HG02798 (cell line): ENCODE measurements at regions not wholly inside any gene's neighbourhood (a gene's known extent, or its start where the extent isn't known, plus 50 kb on each side); places are given as distances from the start of the nearest gene placed in this dataset.
"Not testable (repeated sequence)": the region's sequence is repeated elsewhere in the genome, so short reads cannot be mapped to it uniquely, and the experiment has no call there.

Experiments
- ATAC-seq: cut with Tn5 transposase; IDR thresholded peaks from one replicate; pipeline ENCODE4 v1.9.1; 2021; ENCODE audit warnings: mild to moderate bottlenecking; ENCODE audit not compliant: unreplicated experiment, poor library complexity

- ATAC-seq, result no peak
Measured at GRCh38 chr3:22371607-22372291, 620.7 kb upstream of the ZNF385D start.

DNA sequence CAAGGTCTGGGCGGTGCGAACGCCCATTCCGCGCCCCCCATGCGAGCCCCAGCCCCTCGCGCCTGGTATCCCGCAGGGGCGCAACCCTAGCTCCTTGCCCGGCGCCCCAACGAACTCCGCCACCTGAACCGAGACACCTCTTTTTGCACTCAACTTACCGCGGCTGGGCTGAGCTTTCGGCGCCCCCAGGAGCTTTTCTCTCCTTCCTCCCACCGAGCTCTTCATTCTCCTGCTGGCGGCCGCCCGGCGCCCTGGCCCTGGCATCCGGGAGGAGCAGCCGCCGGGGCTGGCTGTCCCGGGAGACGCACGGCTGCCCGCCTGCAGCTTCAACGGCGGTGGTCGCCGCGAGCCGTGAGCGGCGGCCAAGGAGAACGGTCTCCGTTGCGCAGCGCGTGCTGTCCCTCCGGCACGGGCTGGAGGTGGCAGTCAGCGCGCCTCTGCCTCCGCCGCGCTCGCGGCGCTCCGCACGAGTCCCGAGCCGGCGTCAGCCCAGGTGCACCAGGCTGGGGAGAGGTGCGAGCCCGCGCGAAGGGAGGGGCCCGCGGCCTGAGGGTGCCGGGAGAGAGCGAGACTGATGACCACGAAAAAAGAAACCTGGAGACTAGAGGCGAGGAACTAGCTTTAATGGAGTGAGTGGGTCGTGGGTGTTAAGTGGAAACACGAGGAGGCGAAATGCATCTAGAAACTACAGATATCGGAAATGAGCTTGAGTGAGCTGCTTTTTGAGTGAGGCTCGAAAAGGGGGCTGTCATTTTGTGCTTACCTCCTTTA lies 621.5 kb upstream of the ZNF385D start:
- no peak for ATAC-seq

DNA sequence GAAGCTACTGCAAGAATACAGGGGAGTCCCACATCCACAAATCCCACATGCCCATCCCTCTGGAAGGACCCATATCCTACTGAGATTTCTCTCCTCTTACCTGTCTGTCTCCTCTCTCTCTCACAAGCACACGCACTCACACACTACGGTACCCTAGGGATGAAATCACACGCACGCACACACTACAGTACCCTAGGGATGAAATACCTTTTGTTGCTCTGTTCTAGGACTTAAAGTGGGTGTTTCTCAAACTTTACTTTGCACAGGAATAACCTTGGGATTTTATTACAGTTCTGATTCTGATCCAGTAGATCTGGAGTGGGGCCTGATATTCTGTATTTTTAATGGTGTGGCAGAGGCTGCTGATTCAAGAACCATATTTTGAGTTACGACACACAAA lies 622.2 kb upstream of the ZNF385D start:
- ATAC-seq, result no peak

- ATAC-seq, result no peak
Measured at GRCh38 chr3:22373827-22374226, 622.8 kb upstream of the ZNF385D start.

- ATAC-seq, result no peak
Measured at GRCh38 chr3:22377421-22377820, 626.4 kb upstream of the ZNF385D start.

DNA sequence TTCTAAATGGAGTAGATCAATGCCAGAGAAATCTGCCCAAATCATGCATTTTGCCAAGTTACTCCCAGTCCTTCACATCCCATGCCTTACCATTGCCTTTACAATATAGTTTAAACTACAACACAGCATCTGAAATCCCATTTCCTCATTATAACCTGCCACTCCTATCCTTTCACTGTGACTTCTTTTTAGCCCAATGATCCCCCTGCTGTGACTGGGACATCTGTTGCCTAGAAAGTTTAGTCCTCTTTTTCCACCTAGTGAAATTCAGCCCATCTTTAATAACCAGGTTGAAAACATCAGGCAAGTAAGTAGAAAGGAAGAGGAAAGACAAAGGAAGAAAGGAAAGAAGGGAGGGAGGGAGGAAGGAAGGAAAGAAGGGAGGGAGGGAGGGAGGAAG lies 627.9 kb upstream of the ZNF385D start:
- no peak for ATAC-seq

DNA sequence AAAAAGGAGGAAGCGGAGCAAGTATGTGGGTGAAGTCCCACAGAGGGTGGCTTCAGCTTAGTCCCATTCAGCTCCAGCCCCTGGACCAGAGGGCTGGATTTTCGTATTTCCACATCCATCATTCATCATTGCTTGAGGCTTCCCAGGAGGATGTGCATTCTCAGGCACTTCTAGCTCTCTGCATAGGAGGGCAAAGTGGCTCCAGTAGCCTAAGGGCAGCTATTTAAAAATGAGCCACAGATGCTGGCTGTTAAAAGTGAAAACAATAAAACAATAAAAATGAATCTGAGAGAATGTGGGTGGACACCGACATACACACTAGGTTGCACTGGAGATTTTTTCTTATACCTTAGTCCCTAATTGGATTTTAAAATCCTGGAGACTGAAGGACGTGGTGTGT lies 629.2 kb upstream of the ZNF385D start:
- no peak for ATAC-seq

DNA sequence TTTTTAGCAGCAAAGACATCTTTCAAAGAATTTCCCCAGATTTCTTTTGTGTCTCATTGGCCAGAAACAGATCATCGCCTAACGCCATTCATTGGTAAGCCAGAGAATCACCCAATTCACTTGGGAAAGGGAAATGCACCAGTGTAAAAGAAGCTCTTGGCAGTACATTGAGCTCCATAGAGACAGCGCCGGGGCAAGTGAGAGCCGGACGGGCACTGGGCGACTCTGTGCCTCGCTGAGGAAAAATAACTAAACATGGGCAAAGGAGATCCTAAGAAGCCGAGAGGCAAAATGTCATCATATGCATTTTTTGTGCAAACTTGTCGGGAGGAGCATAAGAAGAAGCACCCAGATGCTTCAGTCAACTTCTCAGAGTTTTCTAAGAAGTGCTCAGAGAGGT lies 630.6 kb upstream of the ZNF385D start:
- ATAC-seq, result not testable (repeated sequence)

DNA sequence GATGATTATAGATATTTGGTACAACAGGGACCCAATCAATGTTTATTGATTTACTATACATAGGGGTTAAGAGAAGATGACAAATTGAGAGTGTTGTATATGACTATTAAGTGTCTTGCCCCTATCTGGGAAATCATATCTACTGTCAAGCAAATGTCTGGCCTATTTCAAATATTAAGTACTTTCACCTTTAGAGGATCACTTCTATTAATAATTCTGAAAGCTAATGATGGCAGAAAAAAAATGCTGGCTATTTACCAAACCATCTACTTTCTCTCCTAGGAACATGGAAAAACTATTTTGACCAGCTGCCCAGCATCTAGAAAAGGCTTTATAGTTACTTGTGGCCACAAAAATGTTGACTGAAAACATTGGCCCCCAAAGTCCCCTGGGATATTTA lies 632.3 kb upstream of the ZNF385D start:
- no peak for ATAC-seq

GRCh38 chr3:22386107-22386506 lies 635.1 kb upstream of the ZNF385D start:
- ATAC-seq, result no peak

- no peak for ATAC-seq
Measured at GRCh38 chr3:22392286-22392685, 641.3 kb upstream of the ZNF385D start.

GRCh38 chr3:22392859-22393258 lies 641.8 kb upstream of the ZNF385D start:
- ATAC-seq, result no peak

GRCh38 chr3:22399566-22399965 lies 648.6 kb upstream of the ZNF385D start:
- no peak for ATAC-seq

- no peak for ATAC-seq
Measured at GRCh38 chr3:22401499-22401898, 650.5 kb upstream of the ZNF385D start.

DNA sequence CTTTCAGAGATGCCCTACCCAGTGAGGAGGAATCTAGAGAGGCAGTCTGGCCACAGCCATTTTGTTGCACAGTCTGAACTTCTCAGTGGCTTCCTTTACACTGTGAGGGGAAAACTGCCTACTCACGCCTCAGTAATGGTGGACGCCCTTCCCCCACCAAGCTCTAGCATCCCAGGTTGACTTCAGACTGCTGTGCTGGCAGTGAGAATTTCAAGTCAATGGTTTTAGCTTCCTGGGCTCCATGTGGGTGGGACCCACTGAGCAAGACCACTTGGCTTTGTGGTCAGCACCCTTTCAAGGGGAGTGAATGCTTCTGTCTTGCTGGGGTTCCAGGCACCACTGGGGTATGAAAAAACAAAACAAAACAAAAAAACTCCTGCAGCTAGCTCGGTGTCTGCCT lies 663.2 kb upstream of the ZNF385D start:
- ATAC-seq, result no peak

DNA sequence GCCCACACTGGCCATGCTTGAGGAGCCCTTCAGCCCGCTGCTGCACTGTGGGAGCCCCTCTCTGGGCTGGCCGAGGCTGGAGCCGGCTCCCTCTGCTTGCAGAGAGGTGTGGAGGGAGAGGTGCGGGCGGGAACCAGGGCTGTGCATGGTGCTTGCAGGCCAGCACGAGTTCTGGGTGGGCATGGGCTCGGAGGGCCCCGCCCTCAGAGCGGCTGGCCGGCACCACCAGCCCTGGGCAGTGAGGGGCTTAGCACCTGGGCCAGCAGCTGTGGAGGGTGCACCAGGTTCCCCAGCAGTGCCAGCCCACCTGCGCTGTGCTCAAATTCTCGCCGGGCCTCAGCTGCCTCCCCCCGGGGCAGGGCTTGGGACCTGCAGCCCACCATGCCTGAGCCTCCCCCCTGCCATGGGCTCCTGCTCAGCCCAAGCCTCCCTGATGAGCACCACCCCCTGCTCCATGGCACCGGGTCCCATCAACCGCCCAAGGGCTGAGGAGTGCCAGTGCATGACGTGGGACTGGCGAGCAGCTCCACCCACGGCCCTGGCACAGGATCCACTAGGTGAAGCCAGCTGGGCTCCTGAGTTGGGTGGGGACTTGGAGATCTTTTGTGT lies 665.9 kb upstream of the ZNF385D start:
- ATAC-seq, result not testable (repeated sequence)

DNA sequence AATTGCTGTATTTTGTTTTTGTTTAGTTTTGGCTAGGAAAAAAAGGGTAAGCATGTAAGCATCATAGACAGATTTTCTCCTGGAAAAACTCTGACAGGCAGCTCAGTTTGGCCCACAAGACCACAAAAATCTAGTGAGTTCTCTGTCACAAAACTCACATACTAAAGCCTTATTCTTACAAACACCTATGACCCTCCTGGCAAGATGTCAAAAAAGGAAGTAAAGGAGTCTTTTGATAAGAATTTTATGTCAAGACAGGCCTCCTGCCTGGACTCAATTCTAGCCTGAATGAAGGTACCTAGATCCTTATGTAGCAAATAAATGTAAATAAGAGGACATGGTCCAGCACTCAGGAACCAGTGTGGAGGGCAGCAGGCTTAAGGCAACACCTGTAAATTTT lies 668.3 kb upstream of the ZNF385D start:
- no peak for ATAC-seq

- ATAC-seq, result no peak
Measured at GRCh38 chr3:22421589-22421988, 670.6 kb upstream of the ZNF385D start.

DNA sequence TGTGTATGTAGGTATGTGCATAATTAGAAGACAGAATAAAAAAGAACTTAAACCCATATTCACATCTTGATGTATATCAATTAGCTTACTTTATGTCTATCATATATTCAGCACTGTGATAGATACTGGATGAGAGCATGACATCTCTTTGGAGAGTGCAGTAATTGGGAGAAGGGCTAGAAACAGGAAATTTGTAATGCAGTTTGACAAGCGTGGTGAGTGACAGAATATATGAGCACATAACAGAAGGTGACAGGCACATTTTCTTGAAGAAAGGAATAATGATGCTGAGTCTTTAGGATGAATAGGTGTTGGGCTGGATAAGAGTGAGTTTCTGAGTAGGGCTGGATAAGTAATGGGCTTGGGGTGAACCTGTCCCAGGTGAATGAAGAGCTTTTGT lies 680.3 kb upstream of the ZNF385D start:
- no peak for ATAC-seq

DNA sequence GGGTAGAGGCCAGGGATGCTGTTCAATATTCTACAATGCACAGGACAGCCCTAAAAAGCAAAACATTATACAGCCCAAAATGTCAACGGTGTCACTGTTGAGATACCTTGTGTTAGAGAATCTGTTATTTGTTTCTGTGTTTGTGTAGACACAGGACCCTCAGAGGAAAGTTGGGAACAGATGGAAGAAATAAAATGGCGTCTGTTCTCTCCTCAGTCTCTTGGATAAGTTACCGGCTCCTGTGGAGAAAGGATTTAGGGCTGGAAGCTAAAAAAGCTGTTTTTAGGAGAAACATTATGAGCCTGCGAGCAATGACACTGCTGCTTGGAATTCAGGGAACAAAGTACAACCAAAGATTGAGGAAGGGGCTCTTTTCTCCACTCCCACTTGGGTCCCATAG lies 688.6 kb upstream of the ZNF385D start:
- ATAC-seq, result no peak

GRCh38 chr3:22441711-22442110 lies 690.7 kb upstream of the ZNF385D start:
- ATAC-seq, result no peak
